DOHH2 (cell line): ENCODE measurements at regions not wholly inside any gene's neighbourhood (a gene's known extent, or its start where the extent isn't known, plus 50 kb on each side); places are given as distances from the start of the nearest gene placed in this dataset.
"Not testable (repeated sequence)": the region's sequence is repeated elsewhere in the genome, so short reads cannot be mapped to it uniquely, and the experiment has no call there.

ENCODE experiments used
- H3F3A ChIP-seq: fragments of 200-600 bp; sonication (generic), shearing (Covaris generic); 2 replicates; pipeline ENCODE4 v1.6.0; 2016; ENCODE audit warnings: antibody characterized with exemption, mild to moderate bottlenecking; ENCODE audit not compliant: control insufficient read depth, insufficient read depth
- H3K27ac ChIP-seq: fragments of 200-600 bp; sonication (generic); 2 replicates; pipeline ENCODE4 v1.5.1; 2014; ENCODE audit warnings: low read depth, mild to moderate bottlenecking, low read length, moderate library complexity
- H3K27me3 ChIP-seq: fragments of 200-600 bp; sonication (generic); 2 replicates; pipeline ENCODE4 v1.6.1; 2014; ENCODE audit warnings: mild to moderate bottlenecking, low read length, mixed read lengths; ENCODE audit not compliant: control insufficient read depth
- H3K36me3 ChIP-seq: fragments of 200-600 bp; sonication (generic); 2 replicates; pipeline ENCODE4 v1.6.1; 2014; ENCODE audit warnings: mild to moderate bottlenecking, low read length, moderate library complexity, mixed read lengths; ENCODE audit not compliant: control insufficient read depth
- H3K4me1 ChIP-seq: fragments of 200-600 bp; sonication (generic); 2 replicates; pipeline ENCODE4 v1.6.1; 2014; ENCODE audit warnings: mild to moderate bottlenecking, low read length, mixed read lengths; ENCODE audit not compliant: control insufficient read depth
- H3K4me2 ChIP-seq: fragments of 200-600 bp; sonication (generic); 2 replicates; pipeline ENCODE4 v1.6.0; 2014; ENCODE audit warnings: mild to moderate bottlenecking, low read length, moderate library complexity
- H3K4me3 ChIP-seq: fragments of 200-600 bp; sonication (generic); 2 replicates; pipeline ENCODE4 v1.5.1; 2014; ENCODE audit warnings: mild to moderate bottlenecking, low read length, mixed read lengths
- H3K79me2 ChIP-seq: fragments of 200-600 bp; sonication (generic); 2 replicates; pipeline ENCODE4 v1.6.1; 2014; ENCODE audit warnings: mild to moderate bottlenecking, low read length, mixed read lengths; ENCODE audit not compliant: control insufficient read depth
- H3K9me2 ChIP-seq: fragments of 200-600 bp; sonication (generic); replicated peaks from 2 replicates; pipeline ENCODE4 v1.6.1; 2014; ENCODE audit warnings: mild to moderate bottlenecking, low read length, mixed read lengths; ENCODE audit not compliant: control insufficient read depth
- H3K9me3 ChIP-seq: fragments of 200-600 bp; sonication (generic); 2 replicates; pipeline ENCODE4 v1.6.1; 2014; ENCODE audit warnings: antibody characterized with exemption, low read length, mixed read lengths; ENCODE audit not compliant: control insufficient read depth, insufficient read depth
- H4K20me1 ChIP-seq: fragments of 200-600 bp; sonication (generic); 2 replicates; pipeline ENCODE4 v1.6.0; 2014; ENCODE audit warnings: low read depth, mild to moderate bottlenecking, antibody characterized with exemption, low read length, moderate library complexity; ENCODE audit not compliant: control insufficient read depth, insufficient read depth
- EZH2phosphoT487 ChIP-seq: fragments of 200-600 bp; sonication (generic); IDR thresholded peaks from 2 replicates; pipeline ENCODE4 v1.6.1; 2017; ENCODE audit warnings: borderline replicate concordance, mild to moderate bottlenecking, antibody characterized with exemption, low read length, moderate library complexity, mixed read lengths
- TF ChIP-seq, protein P1 (sequence below): fragments of 200-600 bp; sonication (generic); IDR thresholded peaks from one replicate; pipeline ENCODE4 v1.5.1; 2014; ENCODE audit warnings: antibody characterized with exemption, mild to moderate bottlenecking, low read depth, low read length; ENCODE audit not compliant: poor library complexity, severe bottlenecking

DNA sequence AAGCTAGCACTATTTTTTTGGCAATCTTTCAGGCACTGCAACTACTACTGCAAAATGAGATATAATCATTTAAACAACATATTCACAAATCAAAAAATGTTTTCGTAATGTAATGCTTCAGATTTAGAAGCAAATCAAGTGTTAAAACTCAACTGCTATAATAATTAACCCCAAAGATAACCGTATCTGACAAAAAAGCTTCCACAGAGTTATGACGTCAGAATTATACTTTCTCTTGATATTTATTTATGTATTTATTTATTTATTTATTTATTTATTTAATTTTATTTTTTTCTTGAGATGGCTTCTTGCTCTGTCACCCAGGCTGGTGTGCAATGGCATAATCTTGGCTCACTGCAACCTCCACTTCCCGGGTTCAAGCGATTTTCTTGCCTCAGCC, 341.1 kb upstream of the DEFB115 start:
- H4K20me1 ChIP-seq, H3K36me3 ChIP-seq, H3F3A ChIP-seq, H3K4me3 ChIP-seq, H3K4me1 ChIP-seq, H3K27me3 ChIP-seq, H3K9me3 ChIP-seq, H3K27ac ChIP-seq, H3K4me2 ChIP-seq, H3K9me2 ChIP-seq, H3K79me2 ChIP-seq: not testable (repeated sequence)

DNA sequence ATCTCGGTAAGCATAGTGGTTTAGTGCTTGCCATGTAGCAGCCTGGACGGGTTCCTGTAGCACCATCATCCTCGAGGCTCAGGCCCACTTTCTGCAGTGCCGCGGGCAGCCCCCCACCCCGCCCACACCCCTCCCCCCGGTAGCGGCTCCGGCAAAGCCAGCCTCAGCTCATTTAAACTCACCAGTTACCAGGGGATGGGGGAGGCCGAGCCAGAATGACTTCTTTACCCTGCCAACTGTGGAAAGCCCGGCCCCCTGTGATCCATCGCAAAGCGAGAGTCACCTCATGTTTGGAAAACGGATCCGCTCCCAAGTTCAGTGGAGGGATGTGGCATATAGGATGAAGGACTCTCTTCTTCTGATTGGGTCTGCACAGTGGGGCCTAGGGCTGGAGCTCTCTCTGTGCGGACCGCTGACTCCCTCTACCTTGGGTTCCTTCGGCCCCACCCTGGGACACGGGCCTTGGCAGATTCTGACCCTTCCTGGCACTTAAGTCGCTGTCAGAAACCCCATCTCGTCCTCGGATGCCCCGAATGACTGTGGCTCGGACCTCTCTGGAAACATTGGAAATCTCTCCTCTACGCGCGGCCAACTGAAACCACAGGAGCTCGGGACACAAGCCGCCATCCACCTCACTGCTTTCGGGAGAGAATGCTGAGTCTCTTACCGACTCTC, 337.8 kb upstream of the DEFB115 start:
- Histone ChIP-seq H3K27ac (no peak overlapping the region), H3K79me2 (no peaks in the 10 kb centered on the region), H3K9me2 (no peaks in the 10 kb centered on the region), H3K4me2 (no peak overlapping the region), H3K36me3 (no peaks in the 10 kb centered on the region), H3K9me3 (peaks cover 8% of the 10 kb centered on the region; the same call in 1 of the 2 replicates), H3K4me3 (no peak overlapping the region), H4K20me1 (no peaks in the 10 kb centered on the region), H3K27me3 (no peaks in the 10 kb centered on the region), H3K4me1 (no peaks in the 10 kb centered on the region), H3F3A (no peaks in the 10 kb centered on the region)
- TF ChIP-seq, protein P1, sequence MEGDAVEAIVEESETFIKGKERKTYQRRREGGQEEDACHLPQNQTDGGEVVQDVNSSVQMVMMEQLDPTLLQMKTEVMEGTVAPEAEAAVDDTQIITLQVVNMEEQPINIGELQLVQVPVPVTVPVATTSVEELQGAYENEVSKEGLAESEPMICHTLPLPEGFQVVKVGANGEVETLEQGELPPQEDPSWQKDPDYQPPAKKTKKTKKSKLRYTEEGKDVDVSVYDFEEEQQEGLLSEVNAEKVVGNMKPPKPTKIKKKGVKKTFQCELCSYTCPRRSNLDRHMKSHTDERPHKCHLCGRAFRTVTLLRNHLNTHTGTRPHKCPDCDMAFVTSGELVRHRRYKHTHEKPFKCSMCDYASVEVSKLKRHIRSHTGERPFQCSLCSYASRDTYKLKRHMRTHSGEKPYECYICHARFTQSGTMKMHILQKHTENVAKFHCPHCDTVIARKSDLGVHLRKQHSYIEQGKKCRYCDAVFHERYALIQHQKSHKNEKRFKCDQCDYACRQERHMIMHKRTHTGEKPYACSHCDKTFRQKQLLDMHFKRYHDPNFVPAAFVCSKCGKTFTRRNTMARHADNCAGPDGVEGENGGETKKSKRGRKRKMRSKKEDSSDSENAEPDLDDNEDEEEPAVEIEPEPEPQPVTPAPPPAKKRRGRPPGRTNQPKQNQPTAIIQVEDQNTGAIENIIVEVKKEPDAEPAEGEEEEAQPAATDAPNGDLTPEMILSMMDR = no peak
- no peak for TF ChIP-seq EZH2phosphoT487

DNA sequence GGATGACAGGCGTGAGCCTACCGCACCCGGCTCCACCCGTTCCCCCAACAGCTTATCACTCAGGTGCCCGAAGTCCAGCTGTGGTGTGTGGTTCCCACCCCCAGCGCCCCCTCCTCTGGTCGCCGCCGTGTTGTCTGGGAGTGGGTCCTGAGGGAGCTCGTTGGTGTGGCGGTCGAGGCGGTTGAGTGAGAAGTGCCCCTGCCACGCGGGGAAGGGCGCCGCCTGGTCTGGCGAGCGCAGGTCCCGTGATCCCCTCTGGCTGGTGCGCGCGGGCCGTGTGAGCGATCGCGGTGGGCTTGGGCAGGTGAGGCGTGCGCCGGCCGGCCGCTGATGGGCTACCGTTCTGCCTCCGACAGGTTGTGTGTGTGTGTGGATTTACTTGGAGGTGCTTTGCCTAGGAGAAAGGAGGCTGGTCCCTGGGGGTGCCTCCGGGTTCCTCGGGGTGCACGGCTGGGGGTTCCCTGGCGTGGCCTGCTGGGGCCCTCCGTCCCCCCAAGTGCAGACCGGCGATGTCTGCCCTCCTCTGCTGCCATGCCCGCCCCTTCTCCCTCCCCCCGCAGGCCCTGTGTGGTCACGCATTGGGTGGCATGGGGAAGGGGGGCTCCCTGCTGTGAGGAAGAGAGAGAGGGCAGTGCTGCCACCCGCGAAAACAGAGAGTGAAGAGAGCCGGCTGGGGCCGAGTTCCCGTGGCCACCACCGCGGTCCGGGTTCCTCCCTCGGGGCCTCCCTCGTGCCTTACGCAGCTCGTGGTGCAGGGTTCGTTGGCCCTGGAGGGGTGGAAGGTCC, 336.0 kb upstream of the DEFB115 start:
- TF ChIP-seq EZH2phosphoT487 = no peak
- TF ChIP-seq, protein P1 = no peak
- Histone ChIP-seq H3K36me3 (no peaks in the 10 kb centered on the region), H3K9me3 (peaks cover 6% of the 10 kb centered on the region; the same call in 1 of the 2 replicates), H3K4me3 (no peak overlapping the region), H3K79me2 (no peaks in the 10 kb centered on the region), H3F3A (no peaks in the 10 kb centered on the region), H3K27ac (no peak overlapping the region), H3K9me2 (no peaks in the 10 kb centered on the region), H3K27me3 (no peaks in the 10 kb centered on the region), H4K20me1 (no peaks in the 10 kb centered on the region), H3K4me2 (no peak overlapping the region), H3K4me1 (no peaks in the 10 kb centered on the region)

DNA sequence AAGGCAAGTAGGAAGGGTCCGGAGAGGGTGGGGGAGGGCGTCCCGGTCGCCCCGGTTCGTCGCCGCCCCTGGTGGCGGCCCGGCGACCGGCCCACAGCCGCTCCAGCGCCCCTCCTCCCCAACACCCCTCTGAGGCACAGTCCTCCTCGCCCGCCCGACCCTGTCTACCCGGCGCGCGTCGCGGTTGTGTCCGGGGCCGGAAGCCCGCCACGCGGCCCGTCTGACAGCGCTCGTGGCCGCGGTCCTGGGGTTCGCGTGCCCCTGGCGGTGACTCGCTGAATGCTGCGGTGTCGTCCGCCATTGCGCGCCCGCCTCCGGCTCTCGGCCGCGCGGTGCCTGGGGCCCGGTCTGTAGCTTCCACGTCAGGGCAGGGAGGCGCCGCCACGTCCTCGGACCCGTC, 335.3 kb upstream of the DEFB115 start:
- no peaks in the 10 kb centered on the region for H3F3A ChIP-seq
- H3K79me2 ChIP-seq = no peaks in the 10 kb centered on the region
- no peaks in the 10 kb centered on the region for H4K20me1 ChIP-seq
- peaks cover 6% of the 10 kb centered on the region; the same call in 1 of the 2 replicates for H3K9me3 ChIP-seq
- no peaks in the 10 kb centered on the region for H3K4me1 ChIP-seq
- no peak overlapping the region for H3K4me3 ChIP-seq
- H3K9me2 ChIP-seq = no peaks in the 10 kb centered on the region
- TF ChIP-seq EZH2phosphoT487 = no peak
- TF ChIP-seq, protein P1 = no peak
- no peaks in the 10 kb centered on the region for H3K27me3 ChIP-seq
- H3K36me3 ChIP-seq = no peaks in the 10 kb centered on the region
- no peak overlapping the region for H3K4me2 ChIP-seq
- H3K27ac ChIP-seq = no peak overlapping the region
